ENCODE measurements at regions not wholly inside any gene's neighbourhood (a gene's known extent, or its start where the extent isn't known, plus 50 kb on each side); places are given as distances from the start of the nearest gene placed in this dataset.
"Not testable (repeated sequence)": the region's sequence is repeated elsewhere in the genome, so short reads cannot be mapped to it uniquely, and the experiment has no call there.

DNA sequence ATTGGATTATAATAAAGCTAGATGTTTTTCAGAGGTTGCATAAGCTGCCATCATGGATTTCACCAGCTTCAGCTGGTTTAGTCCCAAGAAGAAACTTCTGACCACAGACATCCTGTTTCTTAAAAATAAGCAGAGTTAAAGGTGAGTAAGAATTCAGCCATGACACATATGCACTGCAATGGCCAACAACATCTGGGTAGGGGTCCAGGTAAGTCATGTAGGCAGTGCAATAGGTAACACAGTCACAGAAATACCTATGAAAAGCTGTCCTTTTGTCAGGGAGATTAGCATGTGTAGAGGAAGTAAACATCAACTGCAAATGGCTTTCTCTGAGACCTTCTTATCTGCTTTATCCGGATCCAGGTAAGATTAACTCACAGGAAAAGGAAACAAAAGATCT, 85.6 kb downstream of the PPIAL4G start:
- not testable (repeated sequence) for H3K36me3 Mint-ChIP-seq (ENCODE audit: insufficient read depth in 2 of 2); H3K27me3 Mint-ChIP-seq (ENCODE audit: low read depth); DNase-seq; H3K9me3 Mint-ChIP-seq
- Mint-ChIP-seq H3K27ac (peak overlapping the region; percentile 23), H3K4me3 (peak overlapping the region in 1 of 2 donors; percentile 53), H3K4me1 (ENCODE audit: low read depth) (peaks cover 37% of the 10 kb centered on the region)
- ATAC-seq (replicated peaks in 1 of 2), result peak; percentile 20 to 39

DNA sequence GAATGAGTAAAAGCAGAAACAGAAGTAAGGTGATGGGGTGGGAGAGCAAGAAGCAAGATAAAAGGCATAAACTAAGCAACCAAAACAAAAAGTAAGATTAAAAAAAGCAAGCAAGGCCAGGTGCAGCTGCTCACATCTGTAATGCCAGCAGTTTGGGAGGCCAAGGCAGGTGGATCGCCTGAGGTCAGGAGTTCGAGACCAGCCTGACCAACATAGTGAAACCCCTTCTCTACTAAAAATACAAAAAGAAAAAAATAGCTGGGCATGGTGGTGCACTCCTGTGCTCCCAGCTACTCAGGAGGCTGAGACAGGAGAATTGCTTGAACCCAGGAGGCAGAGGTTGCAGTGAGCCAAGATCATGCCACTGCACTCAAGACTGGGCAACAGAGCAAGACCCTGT, 90.6 kb downstream of the PPIAL4G start:
- H3K9me3 Mint-ChIP-seq; H3K27me3 Mint-ChIP-seq (ENCODE audit: low read depth); H3K36me3 Mint-ChIP-seq (ENCODE audit: insufficient read depth in 2 of 2); H3K4me3 Mint-ChIP-seq; H3K27ac Mint-ChIP-seq; DNase-seq; ATAC-seq (replicated peaks in 1 of 2): not testable (repeated sequence)
- peaks cover 30% of the 10 kb centered on the region for H3K4me1 Mint-ChIP-seq (ENCODE audit: low read depth)

DNA sequence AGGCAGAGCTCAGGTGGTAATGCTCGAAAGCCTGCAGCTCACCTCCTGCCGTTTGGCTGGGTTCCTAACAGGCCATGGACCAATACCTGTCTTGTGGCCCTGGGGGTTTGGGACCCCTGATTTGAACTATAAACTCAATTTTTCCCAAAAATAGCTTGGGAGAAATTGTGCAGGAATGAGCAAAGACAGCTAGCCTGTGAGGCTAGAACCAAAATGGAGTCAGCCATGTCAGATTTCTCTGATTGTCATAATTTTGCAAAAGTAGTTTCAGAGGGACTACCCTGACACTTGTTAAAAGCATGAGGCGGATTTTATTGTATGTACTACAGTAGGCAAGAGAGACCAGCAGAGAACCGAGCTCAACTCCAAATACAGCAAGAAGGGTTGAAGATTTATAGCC, 91.8 kb downstream of the PPIAL4G start:
- H3K27ac Mint-ChIP-seq; H3K27me3 Mint-ChIP-seq (ENCODE audit: low read depth); DNase-seq; ATAC-seq (replicated peaks in 1 of 2); H3K9me3 Mint-ChIP-seq; H3K4me3 Mint-ChIP-seq; H3K36me3 Mint-ChIP-seq (ENCODE audit: insufficient read depth in 2 of 2): not testable (repeated sequence)
- peaks cover 33% of the 10 kb centered on the region for H3K4me1 Mint-ChIP-seq (ENCODE audit: low read depth)

DNA sequence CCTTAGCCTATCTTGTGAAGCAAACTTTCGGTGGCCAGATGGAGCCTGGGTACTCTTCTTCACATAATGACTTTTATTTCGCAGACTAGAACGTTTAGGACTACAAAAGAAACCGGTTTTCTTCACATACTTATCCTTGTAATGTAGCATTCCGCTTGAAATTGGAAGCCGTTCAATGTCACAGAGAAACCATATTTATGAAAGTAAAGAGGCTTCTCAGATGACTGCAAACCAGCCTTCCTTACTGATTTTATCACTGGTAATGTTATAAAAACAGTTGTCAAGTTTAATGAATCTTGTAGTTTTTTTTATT, 94.1 kb downstream of the PPIAL4G start:
- Mint-ChIP-seq H3K9me3 (no peaks in the 10 kb centered on the region), H3K4me1 (ENCODE audit: low read depth) (peaks cover 35% of the 10 kb centered on the region), H3K27me3 (ENCODE audit: low read depth) (no peaks in the 10 kb centered on the region), H3K4me3 (peak overlapping the region; percentile 90 to 93), H3K36me3 (ENCODE audit: insufficient read depth in 2 of 2) (no peaks in the 10 kb centered on the region), H3K27ac (peak overlapping the region; percentile 89)
- ATAC-seq (replicated peaks in 1 of 2) (no peak), DNase-seq (no peak)

DNA sequence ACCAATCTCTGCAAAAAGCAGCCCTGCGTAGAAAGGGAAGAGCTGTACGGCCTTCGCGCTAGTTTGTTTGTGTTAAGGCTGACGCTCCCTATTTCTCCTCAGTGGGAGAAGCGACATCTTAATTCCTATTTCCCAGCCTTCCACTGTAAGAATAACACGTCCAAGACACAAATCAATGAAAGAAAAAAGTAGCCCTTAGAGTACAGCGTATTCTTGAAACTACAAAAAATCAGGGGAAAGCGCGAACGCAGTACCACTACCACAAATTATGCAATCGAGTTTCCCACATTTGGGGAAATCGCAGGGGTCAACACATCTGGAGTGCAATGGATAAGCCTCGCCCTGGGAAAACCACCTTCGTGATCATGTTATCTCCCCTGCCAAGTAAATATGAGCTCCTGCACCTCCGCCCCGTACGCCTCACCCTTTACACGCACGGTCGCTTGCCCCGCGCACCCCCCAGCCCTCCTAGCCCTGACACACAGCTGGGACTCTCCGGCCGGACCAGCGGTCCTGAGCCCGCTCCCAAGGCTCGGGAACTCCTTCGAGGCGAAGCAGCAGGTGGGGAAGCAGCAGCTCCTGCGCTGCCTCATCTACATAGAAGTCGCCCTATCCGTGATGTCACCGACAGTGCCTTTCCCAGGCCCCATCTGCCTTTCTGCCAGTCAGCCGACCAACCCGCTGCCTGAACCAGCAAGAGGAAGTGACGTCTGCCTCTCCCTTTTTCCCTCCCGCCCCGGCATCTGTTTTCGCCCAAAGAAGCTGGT, 94.7 kb downstream of the PPIAL4G start:
- DNase-seq (peak; percentile 90 to 91), ATAC-seq (replicated peaks in 1 of 2) (peak; percentile 81 to 82)
- H3K4me1 Mint-ChIP-seq (ENCODE audit: low read depth), result peaks cover 35% of the 10 kb centered on the region
- H3K36me3 Mint-ChIP-seq (ENCODE audit: insufficient read depth in 2 of 2), result no peaks in the 10 kb centered on the region
- H3K27ac Mint-ChIP-seq, result peak overlapping the region; percentile 89
- no peaks in the 10 kb centered on the region for H3K9me3 Mint-ChIP-seq
- H3K4me3 Mint-ChIP-seq, result peak overlapping the region; percentile 90 to 93
- H3K27me3 Mint-ChIP-seq (ENCODE audit: low read depth), result no peaks in the 10 kb centered on the region

DNA sequence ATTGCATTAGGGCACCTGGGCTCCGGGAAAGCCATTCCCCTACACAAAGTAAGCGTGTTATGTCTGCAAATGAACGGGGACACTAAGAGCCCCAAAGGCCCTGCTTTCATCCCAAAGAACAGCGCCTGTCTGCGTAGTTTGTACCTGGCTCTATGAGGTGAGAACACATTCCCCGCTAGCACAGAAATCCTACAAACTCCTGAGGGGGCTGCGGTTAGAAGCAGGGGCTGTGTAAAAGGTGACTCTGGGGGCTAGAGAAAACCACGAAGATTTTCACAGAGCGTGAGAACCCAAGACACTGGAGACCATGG, 95.2 kb downstream of the PPIAL4G start:
- H3K27me3 Mint-ChIP-seq (ENCODE audit: low read depth); H3K9me3 Mint-ChIP-seq; H3K36me3 Mint-ChIP-seq (ENCODE audit: insufficient read depth in 2 of 2): not testable (repeated sequence)
- Mint-ChIP-seq H3K4me1 (ENCODE audit: low read depth) (peaks cover 35% of the 10 kb centered on the region), H3K4me3 (peak overlapping the region; percentile 90 to 93), H3K27ac (peak overlapping the region; percentile 89)
- DNase-seq (peak; percentile 61 to 69), ATAC-seq (replicated peaks in 1 of 2) (peak in 1 of 2 donors; percentile 21)

DNA sequence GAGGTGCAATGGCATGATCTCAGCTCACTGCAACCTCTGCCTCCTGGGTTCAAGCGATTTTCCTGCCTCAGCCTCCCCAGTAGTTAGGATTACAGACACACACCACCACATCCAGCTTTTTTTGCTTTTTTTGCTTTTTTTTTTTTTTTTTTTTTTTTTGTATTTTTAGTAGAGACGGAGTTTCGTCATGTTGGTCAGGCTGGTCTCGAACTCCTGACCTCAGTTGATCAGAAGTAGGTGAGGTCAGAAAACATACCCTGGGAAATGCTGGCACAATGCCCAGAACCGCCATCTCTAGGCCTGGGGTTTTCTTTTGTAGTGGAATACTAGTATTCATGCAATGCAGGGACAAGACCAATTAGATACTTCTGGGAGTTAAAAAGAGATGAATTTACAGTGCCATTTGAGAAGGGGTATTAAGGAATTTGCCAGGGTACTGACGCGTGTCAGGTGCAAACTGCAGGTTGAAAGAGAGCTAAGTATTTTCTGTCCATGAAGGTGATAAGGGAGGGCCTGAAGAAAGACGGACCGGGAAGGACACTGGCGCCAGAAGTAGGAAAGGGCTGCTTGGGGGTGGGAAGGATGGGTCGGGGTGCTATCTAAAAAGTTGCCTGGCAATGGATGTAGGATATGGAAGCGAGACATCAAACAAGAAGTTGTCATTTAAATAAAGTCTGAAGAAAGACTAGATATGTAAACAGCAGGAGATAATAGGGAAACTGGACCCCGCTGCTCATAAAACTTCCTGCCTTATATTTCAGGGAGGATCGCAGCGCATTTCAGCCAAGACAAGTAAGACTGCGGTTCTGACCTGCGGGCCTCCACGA, 95.8 kb downstream of the PPIAL4G start:
- Mint-ChIP-seq H3K4me3 (peak overlapping the region; percentile 13 to 90), H3K27ac (peak overlapping the region; percentile 21), H3K4me1 (ENCODE audit: low read depth) (peaks cover 35% of the 10 kb centered on the region)
- H3K36me3 Mint-ChIP-seq (ENCODE audit: insufficient read depth in 2 of 2); ATAC-seq (replicated peaks in 1 of 2); H3K9me3 Mint-ChIP-seq; H3K27me3 Mint-ChIP-seq (ENCODE audit: low read depth): not testable (repeated sequence)
- peak in 1 of 2 donors; percentile 30 for DNase-seq

DNA sequence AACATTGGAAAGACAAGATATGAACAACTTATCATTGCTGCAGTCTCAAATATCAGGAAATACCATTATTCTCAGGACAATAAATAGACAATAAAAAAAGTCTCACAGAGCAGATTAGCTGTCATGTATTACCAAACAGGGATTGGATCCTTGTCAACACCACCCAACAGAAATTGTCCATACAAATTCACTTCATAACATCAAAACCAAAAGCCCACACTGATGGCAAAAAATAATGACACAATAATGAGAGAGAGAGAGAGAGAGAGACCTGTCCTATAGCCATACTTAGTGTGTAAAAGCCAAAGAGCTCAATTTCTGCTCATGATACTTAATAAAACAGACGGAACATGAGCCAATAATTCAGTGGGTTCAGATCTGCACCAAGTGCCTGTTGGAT, 96.5 kb downstream of the PPIAL4G start:
- no peak for DNase-seq
- Mint-ChIP-seq H3K9me3 (no peaks in the 10 kb centered on the region), H3K36me3 (ENCODE audit: insufficient read depth in 2 of 2) (no peaks in the 10 kb centered on the region), H3K4me3 (peak overlapping the region in 1 of 2 donors; percentile 25), H3K27ac (peak overlapping the region; percentile 25), H3K4me1 (ENCODE audit: low read depth) (peaks cover 35% of the 10 kb centered on the region), H3K27me3 (ENCODE audit: low read depth) (no peaks in the 10 kb centered on the region)
- no peak for ATAC-seq (replicated peaks in 1 of 2)

DNA sequence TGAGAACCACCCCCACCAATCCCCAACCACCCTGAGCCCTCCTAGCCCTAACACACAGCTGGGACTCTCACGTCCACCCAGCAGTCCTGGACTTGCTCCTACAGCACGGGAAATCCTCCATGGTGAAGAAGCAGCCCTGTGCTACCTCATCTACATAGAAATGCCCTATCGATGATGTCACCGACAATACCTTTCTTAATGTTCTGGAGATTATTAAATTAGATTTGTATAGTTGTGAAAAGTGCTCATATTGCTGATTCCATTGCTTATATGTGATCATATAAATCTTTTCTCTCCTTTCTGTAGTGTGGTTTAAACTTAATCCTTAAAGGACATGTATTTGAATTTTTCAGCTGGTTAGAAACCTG, 97.1 kb downstream of the PPIAL4G start:
- H3K36me3 Mint-ChIP-seq (ENCODE audit: insufficient read depth in 2 of 2); ATAC-seq (replicated peaks in 1 of 2); DNase-seq; H3K27ac Mint-ChIP-seq; H3K4me3 Mint-ChIP-seq; H3K27me3 Mint-ChIP-seq (ENCODE audit: low read depth); H3K9me3 Mint-ChIP-seq: not testable (repeated sequence)
- H3K4me1 Mint-ChIP-seq (ENCODE audit: low read depth), result peaks cover 35% of the 10 kb centered on the region

DNA sequence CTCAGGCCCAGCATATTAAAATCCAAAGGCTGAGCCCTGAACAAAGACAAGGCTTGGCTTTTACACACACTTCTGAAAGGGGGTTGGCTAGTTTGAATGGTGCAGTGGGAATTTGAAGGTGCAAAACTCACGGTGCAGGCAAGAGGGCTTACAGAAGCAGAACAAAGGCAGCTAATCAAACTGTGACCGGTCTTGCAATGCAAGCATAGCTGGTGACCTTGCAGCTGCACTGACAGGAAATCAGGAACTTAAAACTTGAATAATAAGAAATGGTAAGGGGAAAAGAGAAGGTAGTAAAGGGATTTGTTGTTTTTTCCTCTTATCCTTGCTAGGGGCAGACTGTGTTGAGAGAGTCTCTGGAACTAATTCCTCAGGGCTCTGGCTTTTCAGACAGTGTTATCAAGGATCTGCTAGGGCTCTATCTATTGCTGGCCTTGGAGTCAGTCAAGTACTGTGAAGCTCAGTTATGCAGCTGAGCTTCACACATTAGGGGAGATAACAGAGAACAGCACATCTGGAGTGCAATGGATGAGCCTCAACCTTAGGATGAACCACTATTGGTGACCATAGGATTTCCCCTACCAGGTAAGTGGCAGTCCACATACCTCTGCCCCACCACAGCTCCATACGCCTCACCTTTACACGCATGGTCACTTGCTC, 97.6 kb downstream of the PPIAL4G start:
- Mint-ChIP-seq H3K9me3 (no peaks in the 10 kb centered on the region), H3K27me3 (ENCODE audit: low read depth) (no peaks in the 10 kb centered on the region), H3K4me1 (ENCODE audit: low read depth) (peaks cover 35% of the 10 kb centered on the region), H3K4me3 (no peak overlapping the region), H3K36me3 (ENCODE audit: insufficient read depth in 2 of 2) (no peaks in the 10 kb centered on the region), H3K27ac (no peak overlapping the region)
- DNase-seq (no peak), ATAC-seq (replicated peaks in 1 of 2) (no peak)

DNA sequence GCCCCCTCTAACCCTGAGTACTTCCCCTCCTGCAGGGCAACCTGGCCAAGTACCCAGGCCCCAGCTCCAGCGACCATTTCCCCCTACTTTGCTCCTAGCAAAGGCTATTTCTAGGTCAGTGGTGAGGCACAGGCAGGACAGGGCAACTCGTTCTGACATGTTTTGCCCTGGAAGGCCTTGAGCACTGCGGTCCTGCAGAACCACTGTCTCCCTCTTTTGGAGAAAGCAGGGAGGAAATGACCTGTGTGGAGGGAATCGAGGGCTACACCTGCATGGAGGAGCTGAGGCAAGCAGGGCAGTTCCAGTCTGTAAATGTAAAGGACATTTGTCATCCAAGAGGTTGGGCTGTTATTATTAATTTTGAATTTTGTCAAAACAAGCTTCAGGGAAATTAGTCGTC, 99.1 kb downstream of the PPIAL4G start:
- no peak overlapping the region for H3K27ac Mint-ChIP-seq
- H3K4me3 Mint-ChIP-seq, result no peak overlapping the region
- H3K4me1 Mint-ChIP-seq (ENCODE audit: low read depth), result peaks cover 27% of the 10 kb centered on the region
- H3K27me3 Mint-ChIP-seq (ENCODE audit: low read depth), result no peaks in the 10 kb centered on the region
- no peaks in the 10 kb centered on the region for H3K36me3 Mint-ChIP-seq (ENCODE audit: insufficient read depth in 2 of 2)
- H3K9me3 Mint-ChIP-seq, result no peaks in the 10 kb centered on the region
- no peak for ATAC-seq (replicated peaks in 1 of 2)
- no peak for DNase-seq

DNA sequence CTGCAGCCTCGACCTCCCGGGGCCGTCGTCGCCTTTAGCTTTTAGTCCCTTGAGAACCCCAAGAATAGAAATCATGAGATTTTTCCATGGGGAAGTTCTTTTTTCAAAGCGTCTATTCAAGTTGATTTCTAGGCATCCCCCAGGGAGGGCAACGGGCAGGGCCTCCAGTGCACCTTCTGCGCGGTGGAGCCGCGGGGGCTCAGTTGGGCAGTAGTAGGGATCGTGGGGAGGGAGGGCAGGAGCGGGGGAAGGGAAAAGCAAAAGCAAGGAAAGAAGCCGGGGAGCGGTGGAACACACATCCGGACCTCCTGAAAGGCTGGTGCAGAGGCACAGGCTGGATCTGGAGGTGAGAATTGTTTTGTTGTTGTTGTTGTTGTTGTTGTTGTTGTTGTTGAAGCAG, 103.4 kb downstream of the PPIAL4G start:
- H3K27ac Mint-ChIP-seq, result no peak overlapping the region
- no peaks in the 10 kb centered on the region for H3K36me3 Mint-ChIP-seq (ENCODE audit: insufficient read depth in 2 of 2)

DNA sequence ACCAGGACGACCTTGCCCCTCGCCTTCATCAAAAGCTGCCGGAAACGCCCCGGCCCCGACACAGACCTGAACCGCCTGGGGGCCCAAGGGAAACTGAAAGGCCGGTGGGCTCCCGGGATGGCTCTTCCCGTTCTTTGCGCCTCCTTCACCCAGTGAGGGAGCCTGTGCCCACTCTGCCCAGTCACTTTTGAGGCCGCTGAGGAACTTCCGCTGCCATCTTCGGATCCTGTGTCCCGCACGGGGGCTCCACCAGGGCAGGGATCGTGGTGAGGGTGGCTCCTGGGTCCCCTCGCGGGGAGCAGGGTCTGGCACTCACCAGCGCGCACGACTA, 104.0 kb downstream of the PPIAL4G start:
- H3K36me3 Mint-ChIP-seq (ENCODE audit: insufficient read depth in 2 of 2), result no peaks in the 10 kb centered on the region
- DNase-seq, result no peak
- no peak overlapping the region for H3K27ac Mint-ChIP-seq
- H3K9me3 Mint-ChIP-seq, result no peaks in the 10 kb centered on the region
- peaks cover 7% of the 10 kb centered on the region for H3K4me1 Mint-ChIP-seq (ENCODE audit: low read depth)
- H3K27me3 Mint-ChIP-seq (ENCODE audit: low read depth), result no peaks in the 10 kb centered on the region
- peak overlapping the region; percentile 25 to 44 for H3K4me3 Mint-ChIP-seq
- ATAC-seq (replicated peaks in 1 of 2), result no peak

More for the DNA sequence above, 103.4 kb downstream of the PPIAL4G start:
- DNase-seq (no peak), ATAC-seq (replicated peaks in 1 of 2) (no peak)
- peak overlapping the region; percentile 25 to 44 for H3K4me3 Mint-ChIP-seq
- H3K4me1 Mint-ChIP-seq (ENCODE audit: low read depth), result peaks cover 7% of the 10 kb centered on the region
- no peaks in the 10 kb centered on the region for H3K27me3 Mint-ChIP-seq (ENCODE audit: low read depth)
- H3K9me3 Mint-ChIP-seq, result no peaks in the 10 kb centered on the region
